ENCODE measurements at regions not wholly inside any gene's neighbourhood (a gene's known extent, or its start where the extent isn't known, plus 50 kb on each side); places are given as distances from the start of the nearest gene placed in this dataset.

- TF ChIP-seq GATA2 (IDR thresholded peaks at IDR 0.05; ENCODE audit: low read depth, low read length) (no peak), GATA3 (IDR thresholded peaks at IDR 0.05; ENCODE audit: low read depth, low read length) (no peak)
These were observed 228.2 kb downstream of the IGSF11 start for GRCh38 chr3:118806423-118806822.
